Endodermal cell (in vitro differentiated cells): ENCODE measurements at regions not wholly inside any gene's neighbourhood (a gene's known extent, or its start where the extent isn't known, plus 50 kb on each side); places are given as distances from the start of the nearest gene placed in this dataset.

Source experiments
- DNase-seq: peaks from one replicate; pipeline ENCODE4 v3.0.0-alpha.2; 2017
- H3K27ac ChIP-seq: 2 replicates; pipeline ENCODE4 v1.5.1; 2013; ENCODE audit warnings: mild to moderate bottlenecking, low read depth, low read length, moderate library complexity
- H3K27me3 ChIP-seq: 2 replicates; pipeline ENCODE4 v1.6.1; 2013; ENCODE audit warnings: mild to moderate bottlenecking, low read length, moderate library complexity; ENCODE audit not compliant: insufficient read depth, control insufficient read depth, poor library complexity, severe bottlenecking
- H3K36me3 ChIP-seq: 2 replicates; pipeline ENCODE4 v1.7.0; 2013; ENCODE audit warnings: mild to moderate bottlenecking, low read length, moderate library complexity; ENCODE audit not compliant: control insufficient read depth, insufficient read depth
- H3K4me1 ChIP-seq: one replicate; pipeline ENCODE4 v1.7.0; 2013; ENCODE audit warnings: low read length; ENCODE audit not compliant: control insufficient read depth, insufficient read depth
- H3K4me3 ChIP-seq: 2 replicates; pipeline ENCODE4 v1.5.1; 2013; ENCODE audit warnings: mild to moderate bottlenecking, low read length, moderate library complexity
- H3K9ac ChIP-seq: 2 replicates; pipeline ENCODE4 v1.6.1; 2013; ENCODE audit warnings: mild to moderate bottlenecking, low read length, moderate library complexity; ENCODE audit not compliant: poor library complexity, severe bottlenecking; ENCODE audit errors: extremely low read depth
- H3K9me3 ChIP-seq: 2 replicates; pipeline ENCODE4 v1.6.1; 2013; ENCODE audit warnings: mild to moderate bottlenecking, low read length, moderate library complexity; ENCODE audit not compliant: control insufficient read depth
- H3K27ac Mint-ChIP-seq: 2 replicates; pipeline ENCODE4 v1.8.0; 2020; ENCODE audit warnings: mixed read lengths
- H3K27me3 Mint-ChIP-seq: 2 replicates; pipeline ENCODE4 v1.8.0; 2021; ENCODE audit warnings: mild to moderate bottlenecking, mixed read lengths; ENCODE audit not compliant: insufficient read depth
- H3K36me3 Mint-ChIP-seq: 2 replicates; pipeline ENCODE4 v1.8.0; 2020; ENCODE audit warnings: low read depth, mixed read lengths
- H3K4me1 Mint-ChIP-seq: 2 replicates; pipeline ENCODE4 v1.8.0; 2020; ENCODE audit warnings: mixed read lengths
- H3K4me3 Mint-ChIP-seq: 2 replicates; pipeline ENCODE4 v1.8.0; 2020; ENCODE audit warnings: mild to moderate bottlenecking, moderate library complexity, mixed read lengths
- H3K9me3 Mint-ChIP-seq: 2 replicates; pipeline ENCODE4 v1.8.0; 2020; ENCODE audit warnings: mild to moderate bottlenecking, mixed read lengths
- CTCF ChIP-seq: fragments of 200-600 bp; sonication (generic); conservative IDR thresholded peaks from 2 replicates; pipeline ENCODE4 v1.5.0; 2021; ENCODE audit warnings: antibody characterized with exemption, mild to moderate bottlenecking
- WGBS, 2 experiments: methylation state at CpG; one replicate each; pipeline versions ENCODE4 v1.1.5 to v1.1.7; 2013; ENCODE audit warnings: missing lambda C conversion rate in 2 of 2, mixed read lengths in 1 of 2; ENCODE audit not compliant: insufficient coverage in 1 of 2, insufficient read length in 1 of 2; 5-methylcytosine and 5-hydroxymethylcytosine counted together

- no peaks in the 10 kb centered on the region for H3K9me3 Mint-ChIP-seq
- no peak overlapping the region for H3K4me3 ChIP-seq
- peaks cover 11% of the 10 kb centered on the region for H3K36me3 Mint-ChIP-seq
Observed at GRCh38 chr3:178200316-178200715, 335.9 kb upstream of the KCNMB2 start.

GRCh38 chr3:178201714-178202113 is 334.5 kb upstream of the KCNMB2 start:
- Histone ChIP-seq H3K36me3 (peaks cover 4% of the 10 kb centered on the region), H3K9ac (no peak overlapping the region), H3K4me3 (no peak overlapping the region), H3K9me3 (no peaks in the 10 kb centered on the region), H3K4me1 (peaks cover 14% of the 10 kb centered on the region), H3K27me3 (no peaks in the 10 kb centered on the region), H3K27ac (no peak overlapping the region)
- no peak for TF ChIP-seq CTCF
- WGBS, 2 experiments, result 83 to 86% methylated on average over 1 of the region's 1 CpG
- DNase-seq, result no peak
- Mint-ChIP-seq H3K27me3 (no peaks in the 10 kb centered on the region), H3K4me1 (peaks cover 30% of the 10 kb centered on the region), H3K27ac (no peak overlapping the region), H3K36me3 (peaks cover 11% of the 10 kb centered on the region), H3K9me3 (no peaks in the 10 kb centered on the region), H3K4me3 (no peak overlapping the region)

More at GRCh38 chr3:178200316-178200715, 335.9 kb upstream of the KCNMB2 start:
- no peaks in the 10 kb centered on the region for H3K27me3 Mint-ChIP-seq
- WGBS, 2 experiments, result 79 to 93% methylated on average over 3 to 5 of the region's 5 CpGs
- no peak for TF ChIP-seq CTCF
- peaks cover 4% of the 10 kb centered on the region for H3K4me1 ChIP-seq
- no peak overlapping the region for H3K4me3 Mint-ChIP-seq
- H3K9me3 ChIP-seq, result no peaks in the 10 kb centered on the region
- peaks cover 18% of the 10 kb centered on the region for H3K4me1 Mint-ChIP-seq
- H3K9ac ChIP-seq, result no peak overlapping the region
- no peak overlapping the region for H3K27ac Mint-ChIP-seq
- H3K27ac ChIP-seq, result no peak overlapping the region
- H3K36me3 ChIP-seq, result peaks cover 4% of the 10 kb centered on the region
- no peak for DNase-seq
- H3K27me3 ChIP-seq, result no peaks in the 10 kb centered on the region

- H3K36me3 ChIP-seq, result peaks cover 4% of the 10 kb centered on the region
- no peaks in the 10 kb centered on the region for H3K9me3 Mint-ChIP-seq
- H3K36me3 Mint-ChIP-seq, result peaks cover 11% of the 10 kb centered on the region
- H3K27ac Mint-ChIP-seq, result no peak overlapping the region
- peaks cover 18% of the 10 kb centered on the region for H3K4me1 ChIP-seq
- no peak for TF ChIP-seq CTCF
- no peak overlapping the region for H3K27ac ChIP-seq
- H3K4me1 Mint-ChIP-seq, result peaks cover 32% of the 10 kb centered on the region
- WGBS, 2 experiments, result 40 to 64% methylated on average over 2 to 3 of the region's 3 CpGs
- no peak overlapping the region for H3K4me3 ChIP-seq
- no peak overlapping the region for H3K9ac ChIP-seq
- H3K27me3 Mint-ChIP-seq, result no peaks in the 10 kb centered on the region
- H3K9me3 ChIP-seq, result no peaks in the 10 kb centered on the region
- H3K27me3 ChIP-seq, result no peaks in the 10 kb centered on the region
- DNase-seq, result no peak
- H3K4me3 Mint-ChIP-seq, result no peak overlapping the region
Observed at GRCh38 chr3:178202194-178202593, 334.0 kb upstream of the KCNMB2 start.
